ENCODE measurements at regions not wholly inside any gene's neighbourhood (a gene's known extent, or its start where the extent isn't known, plus 50 kb on each side); places are given as distances from the start of the nearest gene placed in this dataset.

DNA sequence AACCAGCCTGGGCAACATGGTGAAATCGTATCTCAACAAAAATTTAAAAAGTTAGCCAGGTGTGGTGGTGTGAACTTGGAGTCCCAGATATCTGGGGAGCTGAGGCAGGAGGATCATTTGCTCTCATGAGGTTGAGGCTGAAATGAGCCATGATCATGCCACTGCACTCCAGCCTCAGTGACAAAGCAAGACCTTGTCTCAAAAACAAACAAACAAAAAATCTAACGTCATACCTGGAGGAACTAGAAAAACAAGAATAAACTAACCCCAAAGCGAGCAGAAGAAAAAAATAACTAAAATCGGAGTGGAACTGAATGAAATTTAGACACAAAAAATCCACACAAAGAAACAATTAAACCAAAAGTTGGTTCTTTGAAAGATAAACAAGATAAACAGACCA, 1885.1 kb downstream of the OLFM4 start:
- no peak for TF ChIP-seq EP300 (IDR thresholded peaks at IDR 0.05)
- TF ChIP-seq, protein P1, sequence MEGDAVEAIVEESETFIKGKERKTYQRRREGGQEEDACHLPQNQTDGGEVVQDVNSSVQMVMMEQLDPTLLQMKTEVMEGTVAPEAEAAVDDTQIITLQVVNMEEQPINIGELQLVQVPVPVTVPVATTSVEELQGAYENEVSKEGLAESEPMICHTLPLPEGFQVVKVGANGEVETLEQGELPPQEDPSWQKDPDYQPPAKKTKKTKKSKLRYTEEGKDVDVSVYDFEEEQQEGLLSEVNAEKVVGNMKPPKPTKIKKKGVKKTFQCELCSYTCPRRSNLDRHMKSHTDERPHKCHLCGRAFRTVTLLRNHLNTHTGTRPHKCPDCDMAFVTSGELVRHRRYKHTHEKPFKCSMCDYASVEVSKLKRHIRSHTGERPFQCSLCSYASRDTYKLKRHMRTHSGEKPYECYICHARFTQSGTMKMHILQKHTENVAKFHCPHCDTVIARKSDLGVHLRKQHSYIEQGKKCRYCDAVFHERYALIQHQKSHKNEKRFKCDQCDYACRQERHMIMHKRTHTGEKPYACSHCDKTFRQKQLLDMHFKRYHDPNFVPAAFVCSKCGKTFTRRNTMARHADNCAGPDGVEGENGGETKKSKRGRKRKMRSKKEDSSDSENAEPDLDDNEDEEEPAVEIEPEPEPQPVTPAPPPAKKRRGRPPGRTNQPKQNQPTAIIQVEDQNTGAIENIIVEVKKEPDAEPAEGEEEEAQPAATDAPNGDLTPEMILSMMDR (IDR thresholded peaks at IDR 0.05): no peak

All from stomach (tissue), 4 donors.